Retinal pigment epithelial cell (primary cell): ENCODE measurements at regions not wholly inside any gene's neighbourhood (a gene's known extent, or its start where the extent isn't known, plus 50 kb on each side); places are given as distances from the start of the nearest gene placed in this dataset.
A peak's percentile ranks its signal among the peaks of the same experiment; 100 is the strongest.

Experiments used
- DNase-seq: peaks from one replicate; pipeline ENCODE4 v3.0.0-alpha.2; 2010; ENCODE audit warnings: low read depth
- H3K4me3 ChIP-seq: 2 replicates; pipeline ENCODE4 v1.5.1; 2011; ENCODE audit warnings: mild to moderate bottlenecking, low read length, control low read depth, moderate library complexity
- CTCF ChIP-seq: conservative IDR thresholded peaks from 2 replicates; pipeline ENCODE4 v1.5.1; 2011; ENCODE audit warnings: low read depth, low read length, control low read depth, inconsistent platforms

DNA sequence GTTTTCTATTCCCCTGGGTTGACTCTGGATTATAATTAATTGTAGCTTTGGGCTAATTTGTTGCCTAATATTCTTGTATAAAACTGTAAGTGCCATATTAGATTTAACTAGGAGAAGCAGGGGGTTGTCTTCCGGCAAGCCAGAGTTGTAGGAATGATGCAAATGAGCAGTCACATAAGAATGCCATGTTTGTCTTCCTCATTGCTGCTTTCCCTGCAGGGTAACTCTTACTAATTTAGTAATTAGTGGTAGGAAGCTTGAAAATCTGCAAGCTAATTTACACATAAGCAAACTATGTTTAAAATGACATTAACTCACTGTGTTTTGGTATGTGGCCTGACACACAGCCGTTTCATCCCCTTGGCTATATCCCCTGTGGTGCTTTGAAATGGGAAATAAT lies 527.8 kb downstream of the KCTD16 start:
- DNase-seq = no peak
- no peak for TF ChIP-seq CTCF
- H3K4me3 ChIP-seq = no peak overlapping the region

GRCh38 chr5:144697847-144698262 lies 527.2 kb downstream of the KCTD16 start:
- no peak overlapping the region for H3K4me3 ChIP-seq
- peak; percentile 40 for TF ChIP-seq CTCF
- DNase-seq = peak; percentile 76

DNA sequence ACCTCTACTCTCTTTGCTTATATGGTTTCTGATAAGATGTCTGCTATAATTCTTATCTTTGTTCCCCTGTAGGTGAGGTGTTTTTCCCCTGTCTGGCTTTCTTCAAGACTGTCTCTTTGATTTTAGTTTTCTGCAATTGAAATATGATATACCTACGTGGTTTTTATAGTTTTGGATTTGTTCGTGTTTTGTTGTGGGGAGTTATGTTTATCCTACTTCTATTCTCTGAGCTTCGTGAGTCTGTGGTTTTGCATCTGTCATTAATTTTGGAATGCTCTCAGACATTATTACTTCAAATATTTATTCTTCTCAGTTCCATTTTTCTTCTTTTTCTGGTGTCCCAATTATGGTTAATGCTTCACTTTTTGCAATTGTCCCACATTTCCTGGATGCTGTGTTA lies 521.3 kb downstream of the KCTD16 start:
- no peak overlapping the region for H3K4me3 ChIP-seq
- no peak for TF ChIP-seq CTCF
- DNase-seq = no peak

DNA sequence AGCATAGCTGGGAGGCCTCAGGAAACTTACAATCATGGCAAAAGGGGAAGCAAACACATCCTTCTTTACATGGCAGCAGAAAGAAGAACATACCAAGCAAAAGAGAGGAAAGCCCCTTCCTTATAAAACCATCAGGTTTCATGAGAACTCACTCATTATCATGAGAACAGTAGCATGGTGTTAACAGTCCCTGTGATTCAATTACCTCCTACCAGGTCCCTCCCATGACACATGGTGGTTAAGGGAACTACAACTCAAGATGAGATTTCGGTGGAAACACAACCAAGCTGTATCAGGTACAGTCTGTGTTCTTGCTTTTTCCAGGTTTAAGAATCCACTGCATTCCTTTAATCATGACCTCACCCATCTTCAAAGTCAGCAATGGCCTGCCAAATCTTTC lies 514.2 kb downstream of the KCTD16 start:
- no peak overlapping the region for H3K4me3 ChIP-seq
- TF ChIP-seq CTCF = no peak

GRCh38 chr5:144680711-144681110 lies 510.0 kb downstream of the KCTD16 start:
- H3K4me3 ChIP-seq = no peak overlapping the region
- no peak for DNase-seq
- TF ChIP-seq CTCF = no peak

More for the DNA sequence above, 514.2 kb downstream of the KCTD16 start:
- no peak for DNase-seq

DNA sequence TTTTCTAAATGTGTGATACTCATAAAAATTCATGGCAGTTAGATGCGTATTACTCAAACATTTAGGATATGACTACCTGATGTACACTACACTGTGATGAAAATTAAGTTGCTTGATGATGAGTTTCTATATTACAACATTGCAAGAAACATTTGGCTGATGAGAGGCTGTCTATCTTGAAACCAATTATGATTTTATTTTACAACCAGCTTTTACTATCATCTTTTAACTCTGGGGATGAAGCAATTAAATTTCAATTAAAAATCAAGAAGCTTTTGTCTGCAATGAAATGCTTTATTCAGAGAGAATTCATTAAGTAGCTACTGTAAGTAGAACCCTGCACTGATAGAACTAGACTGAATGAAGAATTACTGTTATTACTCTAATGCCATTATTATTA lies 500.4 kb downstream of the KCTD16 start:
- DNase-seq = no peak
- no peak overlapping the region for H3K4me3 ChIP-seq
- TF ChIP-seq CTCF = no peak

DNA sequence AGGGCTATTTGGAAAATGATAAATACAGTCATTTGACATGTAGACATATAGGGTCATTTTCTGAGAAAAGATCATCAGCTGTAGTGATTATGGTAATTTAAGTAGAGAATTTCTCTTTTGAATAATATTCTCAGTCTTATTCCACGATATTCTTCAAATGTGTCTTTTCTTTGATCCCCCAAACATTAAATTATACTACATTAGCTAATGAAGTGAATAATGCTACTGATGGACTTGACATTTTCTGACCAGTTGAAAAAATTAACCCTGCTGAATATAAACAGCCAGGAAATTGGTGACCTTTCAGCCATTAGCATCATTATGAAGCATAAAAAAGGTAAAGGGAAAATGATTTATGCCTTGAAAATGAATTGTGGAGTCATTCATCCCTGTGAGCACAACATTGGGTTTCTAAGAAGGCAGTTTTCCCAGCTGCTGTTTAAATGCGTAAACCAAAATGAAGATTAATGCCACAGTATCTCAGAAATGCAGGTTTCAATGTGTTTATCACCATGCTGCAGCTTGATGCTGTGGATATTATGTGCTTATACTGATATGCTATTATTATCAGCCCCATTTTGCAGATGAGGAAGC lies 489.1 kb downstream of the KCTD16 start:
- no peak for TF ChIP-seq CTCF
- H3K4me3 ChIP-seq = no peak overlapping the region
- DNase-seq = no peak
